Spinal cord (tissue), 9 donors: ENCODE measurements at regions not wholly inside any gene's neighbourhood (a gene's known extent, or its start where the extent isn't known, plus 50 kb on each side); places are given as distances from the start of the nearest gene placed in this dataset.
"Not testable (repeated sequence)": the region's sequence is repeated elsewhere in the genome, so short reads cannot be mapped to it uniquely, and the experiment has no call there.

Experiments
- DNase-seq, 6 donors: peaks; one replicate each; pipeline versions ENCODE4 v3.0.0 to v3.0.0-alpha.2; 2013 to 2015; ENCODE audit warnings: low spot score in 6 of 6, low read depth in 4 of 6
- H3K27ac ChIP-seq: one replicate; pipeline ENCODE4 v1.5.1; 2013; ENCODE audit warnings: low read depth, low read length, control low read depth
- H3K27me3 ChIP-seq: one replicate; pipeline ENCODE4 v1.6.1; 2013; ENCODE audit warnings: low read length; ENCODE audit not compliant: control insufficient read depth, insufficient read depth
- H3K36me3 ChIP-seq: one replicate; pipeline ENCODE4 v1.6.1; 2013; ENCODE audit warnings: low read length; ENCODE audit not compliant: control insufficient read depth, insufficient read depth
- H3K4me1 ChIP-seq: one replicate; pipeline ENCODE4 v1.6.1; 2013; ENCODE audit warnings: low read length; ENCODE audit not compliant: control insufficient read depth, insufficient read depth
- H3K4me3 ChIP-seq: one replicate; pipeline ENCODE4 v1.5.1; 2013; ENCODE audit warnings: low read depth, low read length, control low read depth
- H3K9me3 ChIP-seq: one replicate; pipeline ENCODE4 v1.6.1; 2013; ENCODE audit warnings: low read length; ENCODE audit not compliant: control insufficient read depth, insufficient read depth
- WGBS: methylation state at CpG from one replicate; pipeline ENCODE4 v1.1.5; 2013; ENCODE audit warnings: missing lambda C conversion rate; ENCODE audit not compliant: insufficient coverage; 5-methylcytosine and 5-hydroxymethylcytosine counted together
- donor health status: healthy.

- H3K4me3 ChIP-seq, H3K36me3 ChIP-seq, H3K4me1 ChIP-seq, DNase-seq, H3K27ac ChIP-seq, H3K9me3 ChIP-seq, H3K27me3 ChIP-seq: not testable (repeated sequence)
Measured at GRCh38 chr21:9648331-9648730, 873.1 kb upstream of the TPTE start.

- not testable (repeated sequence) for H3K4me1 ChIP-seq, DNase-seq, H3K4me3 ChIP-seq, H3K27ac ChIP-seq, H3K36me3 ChIP-seq, H3K9me3 ChIP-seq, H3K27me3 ChIP-seq
- WGBS = no CpG with 5 or more reads among the region's 6 CpGs
Measured at GRCh38 chr21:9648947-9649720, 872.2 kb upstream of the TPTE start.

GRCh38 chr21:9652819-9653218 lies 868.6 kb upstream of the TPTE start:
- DNase-seq, H3K36me3 ChIP-seq, H3K27me3 ChIP-seq, H3K4me1 ChIP-seq, H3K27ac ChIP-seq, H3K4me3 ChIP-seq, H3K9me3 ChIP-seq: not testable (repeated sequence)
- 67% methylated on average over 1 of the region's 2 CpGs for WGBS

- H3K27me3 ChIP-seq, H3K4me3 ChIP-seq, H3K4me1 ChIP-seq, H3K36me3 ChIP-seq, H3K9me3 ChIP-seq, H3K27ac ChIP-seq, DNase-seq: not testable (repeated sequence)
- 85% methylated on average over 4 of the region's 4 CpGs for WGBS
Measured at GRCh38 chr21:9655221-9655620, 866.2 kb upstream of the TPTE start.

GRCh38 chr21:9656455-9656854 lies 864.9 kb upstream of the TPTE start:
- 57% methylated on average over 2 of the region's 4 CpGs for WGBS
- H3K4me1 ChIP-seq, H3K9me3 ChIP-seq: not testable (repeated sequence)

GRCh38 chr21:9657779-9658178 lies 863.6 kb upstream of the TPTE start:
- 47% methylated on average over 5 of the region's 5 CpGs for WGBS
- H3K4me3 ChIP-seq, H3K27me3 ChIP-seq, H3K4me1 ChIP-seq, H3K36me3 ChIP-seq, DNase-seq, H3K9me3 ChIP-seq, H3K27ac ChIP-seq: not testable (repeated sequence)

More at GRCh38 chr21:9656455-9656854, 864.9 kb upstream of the TPTE start:
- not testable (repeated sequence) for H3K27ac ChIP-seq, H3K27me3 ChIP-seq, DNase-seq, H3K4me3 ChIP-seq, H3K36me3 ChIP-seq

- not testable (repeated sequence) for H3K27me3 ChIP-seq, DNase-seq, H3K9me3 ChIP-seq, H3K27ac ChIP-seq, H3K36me3 ChIP-seq, H3K4me3 ChIP-seq, H3K4me1 ChIP-seq
- WGBS = no CpG with 5 or more reads among the region's 17 CpGs
Measured at GRCh38 chr21:9659877-9660276, 861.5 kb upstream of the TPTE start.

GRCh38 chr21:9663914-9664729 lies 857.3 kb upstream of the TPTE start:
- not testable (repeated sequence) for H3K27ac ChIP-seq, H3K4me1 ChIP-seq, H3K9me3 ChIP-seq, H3K27me3 ChIP-seq, H3K36me3 ChIP-seq, H3K4me3 ChIP-seq, DNase-seq
- 88% methylated on average over 4 of the region's 18 CpGs for WGBS

GRCh38 chr21:9675811-9676210 lies 845.6 kb upstream of the TPTE start:
- 80% methylated on average over 6 of the region's 10 CpGs for WGBS
- H3K4me1 ChIP-seq, H3K9me3 ChIP-seq, H3K36me3 ChIP-seq, DNase-seq, H3K27me3 ChIP-seq, H3K4me3 ChIP-seq, H3K27ac ChIP-seq: not testable (repeated sequence)

GRCh38 chr21:9679029-9679428 lies 842.4 kb upstream of the TPTE start:
- not testable (repeated sequence) for H3K36me3 ChIP-seq, H3K4me1 ChIP-seq, H3K9me3 ChIP-seq, H3K27ac ChIP-seq, H3K4me3 ChIP-seq, DNase-seq, H3K27me3 ChIP-seq
- no CpG with 5 or more reads among the region's 18 CpGs for WGBS
